T47D (cell line): ENCODE measurements at regions not wholly inside any gene's neighbourhood (a gene's known extent, or its start where the extent isn't known, plus 50 kb on each side); places are given as distances from the start of the nearest gene placed in this dataset.
A peak's percentile ranks its signal among the peaks of the same experiment; 100 is the strongest.
"Not testable (repeated sequence)": the region's sequence is repeated elsewhere in the genome, so short reads cannot be mapped to it uniquely, and the experiment has no call there.

Experiments
- DNase-seq, 2 experiments: peaks; one replicate each; pipeline versions ENCODE4 v3.0.0 to v3.0.0-alpha.2; 2011 to 2012; ENCODE audit warnings: low read depth in 1 of 2, low spot score in 1 of 2
- JUND ChIP-seq: IDR thresholded peaks from 2 replicates; pipeline ENCODE4 v1.6.1; 2012; ENCODE audit warnings: low read depth
- in situ Hi-C: cut with HindIII; loops from 2 replicates; pipeline ENCODE4 v1.10.0; 2016; ENCODE audit warnings: low sequenced_read_pairs, low pct_unique_long_range_greater_than_20kb

GRCh38 chr7:119903085-119903484 lies 369.9 kb upstream of the KCND2 start:
- in situ Hi-C loops, result no loop called here
- no peak for DNase-seq
- no peak for TF ChIP-seq JUND

GRCh38 chr7:119905495-119905894 lies 367.5 kb upstream of the KCND2 start:
- DNase-seq, result no peak
- in situ Hi-C loops, result no loop called here
- no peak for TF ChIP-seq JUND

DNA sequence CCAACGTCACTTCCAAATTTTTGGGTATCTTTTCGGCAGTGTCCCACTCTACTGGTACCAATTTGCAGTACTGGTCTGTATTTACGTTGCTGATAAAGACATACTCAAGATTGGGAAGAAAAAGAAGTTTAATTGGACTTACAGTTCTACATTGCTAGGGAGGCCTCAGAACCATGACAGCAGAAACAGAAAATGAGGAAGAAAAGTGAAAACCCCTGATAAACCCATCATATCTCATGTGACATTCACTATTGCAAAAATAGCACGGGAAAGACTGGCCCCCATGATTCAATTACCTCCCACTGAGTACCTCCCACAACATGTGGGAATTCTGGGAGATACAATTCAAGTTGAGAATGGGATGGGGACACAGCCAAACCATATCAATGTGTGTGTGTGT lies 364.0 kb upstream of the KCND2 start:
- in situ Hi-C loops, result no loop called here
- TF ChIP-seq JUND, result no peak
- DNase-seq, result no peak

DNA sequence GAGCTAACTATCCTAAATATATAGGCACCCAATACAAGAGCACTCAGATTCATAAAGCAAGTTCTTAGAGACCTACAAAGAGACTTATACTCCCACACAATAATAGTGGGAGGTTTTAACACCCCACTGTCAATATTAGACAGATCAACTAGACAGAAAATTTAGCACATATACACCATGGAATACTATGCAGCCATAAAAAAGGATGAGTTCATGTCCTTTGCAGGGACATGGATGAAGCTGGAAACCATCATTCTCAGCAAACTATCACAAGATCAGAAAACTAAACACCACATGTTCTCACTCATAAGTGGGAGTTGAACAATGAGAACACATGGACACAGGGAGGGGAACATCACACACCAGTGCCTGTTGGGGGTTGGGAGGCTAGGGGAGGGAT lies 358.9 kb upstream of the KCND2 start:
- in situ Hi-C loops, DNase-seq: not testable (repeated sequence)

DNA sequence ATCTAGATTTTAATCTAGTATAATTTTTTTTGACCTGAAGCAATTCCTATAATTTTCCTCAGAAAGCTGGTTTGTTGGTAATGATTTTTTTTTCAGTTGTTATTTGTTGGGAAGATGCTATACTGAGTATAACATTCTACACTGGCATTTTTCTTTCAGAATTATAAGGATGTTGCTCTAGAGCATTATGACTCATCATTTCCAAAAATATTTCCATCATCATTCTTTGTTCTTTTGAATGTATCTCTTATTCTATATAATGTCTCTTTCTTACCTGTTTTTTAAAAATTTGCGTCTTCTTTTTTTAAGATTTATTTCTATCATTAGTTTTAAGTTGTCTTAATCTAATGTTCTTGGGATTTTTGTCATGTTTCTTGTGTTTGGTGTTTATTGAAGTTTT lies 356.5 kb upstream of the KCND2 start:
- DNase-seq, result no peak
- TF ChIP-seq JUND, result no peak
- in situ Hi-C loops, result no loop called here

GRCh38 chr7:119918185-119918584 lies 354.8 kb upstream of the KCND2 start:
- no peak for TF ChIP-seq JUND
- DNase-seq, result no peak
- in situ Hi-C loops, result no loop called here

DNA sequence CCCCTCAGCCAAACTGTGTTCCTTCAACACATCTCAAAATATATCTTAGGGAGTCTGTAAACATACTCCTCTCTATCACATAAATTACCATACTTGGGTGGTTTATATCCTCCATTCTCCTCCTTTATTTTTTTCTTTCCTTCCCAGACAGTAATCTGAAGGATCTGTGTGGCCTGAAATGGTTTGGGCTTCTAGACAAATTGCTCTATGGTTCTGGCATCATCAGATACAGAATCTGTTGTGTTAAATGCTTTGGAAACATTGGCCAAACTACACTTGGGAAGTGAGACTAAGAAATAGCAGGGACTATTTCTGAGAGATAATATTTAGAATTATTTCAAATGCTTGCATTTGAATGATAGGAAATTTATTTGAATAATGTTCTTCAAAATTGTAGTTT lies 353.0 kb upstream of the KCND2 start:
- TF ChIP-seq JUND, result no peak
- in situ Hi-C loops, result no loop called here
- no peak for DNase-seq

GRCh38 chr7:119925581-119926289 lies 347.2 kb upstream of the KCND2 start:
- in situ Hi-C loops, result no loop called here
- DNase-seq, result no peak
- TF ChIP-seq JUND, result no peak

- TF ChIP-seq JUND, result no peak
- in situ Hi-C loops, result no loop called here
- DNase-seq, result no peak
Measured at GRCh38 chr7:119929891-119930290, 343.1 kb upstream of the KCND2 start.

DNA sequence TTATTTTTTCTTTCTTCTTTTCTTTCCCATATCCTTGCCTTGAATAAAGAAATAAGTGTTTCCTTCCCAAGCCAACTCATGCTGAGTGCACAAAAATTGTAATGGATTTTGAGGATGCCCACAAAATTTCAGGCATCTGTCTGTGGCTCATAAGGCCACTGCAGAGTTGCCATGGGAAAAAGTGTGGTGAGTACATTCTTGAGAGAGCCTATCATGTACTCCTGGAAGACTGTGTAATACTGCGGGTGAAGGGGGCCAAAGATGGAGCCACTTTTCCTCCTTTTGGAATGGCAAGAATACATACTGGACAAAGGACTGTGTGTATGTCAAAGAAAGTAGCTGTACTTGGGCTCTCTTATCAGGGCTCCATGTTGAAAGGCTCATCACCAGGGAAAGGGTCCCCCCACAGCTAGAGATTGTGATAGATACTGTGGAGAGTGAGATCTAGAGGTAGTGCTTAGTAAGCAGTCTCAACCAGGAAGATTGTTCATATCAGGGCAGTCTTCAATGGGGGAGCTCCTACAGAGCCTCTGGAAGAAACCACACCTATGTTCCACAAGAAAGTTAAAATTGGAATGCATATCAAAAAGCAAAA lies 341.6 kb upstream of the KCND2 start:
- in situ Hi-C loops, result no loop called here
- DNase-seq, result no peak
- TF ChIP-seq JUND, result no peak

DNA sequence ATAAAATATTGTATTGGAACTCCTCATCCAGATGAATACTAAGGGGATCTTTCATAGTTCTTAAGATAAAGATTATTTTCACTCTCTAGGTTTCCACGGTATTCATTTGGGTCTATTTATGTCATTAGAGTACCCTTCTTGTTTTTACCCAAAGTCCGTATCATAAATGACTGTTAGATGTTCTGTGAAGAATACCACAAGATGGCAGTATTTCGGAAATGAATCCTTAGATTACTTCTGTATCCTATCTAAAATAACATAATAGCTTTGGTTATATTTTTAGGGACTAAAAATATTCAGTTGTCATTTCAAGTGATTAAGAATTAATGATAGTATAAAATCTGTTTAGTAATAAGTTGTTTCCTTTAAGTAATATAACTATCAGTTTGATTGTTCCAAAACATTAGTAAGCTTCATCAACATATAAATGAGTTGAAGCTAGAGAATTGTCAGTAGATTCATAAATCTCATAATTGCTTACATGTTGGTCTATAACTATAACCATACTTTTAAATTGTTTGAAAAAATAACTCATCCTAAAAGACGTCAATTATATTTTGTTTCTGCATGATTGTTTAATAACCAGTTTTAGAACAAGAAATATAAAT lies 337.5 kb upstream of the KCND2 start:
- TF ChIP-seq JUND, result no peak
- DNase-seq, result peak in 1 of 2 experiments; percentile 41
- in situ Hi-C loops, result no loop called here

DNA sequence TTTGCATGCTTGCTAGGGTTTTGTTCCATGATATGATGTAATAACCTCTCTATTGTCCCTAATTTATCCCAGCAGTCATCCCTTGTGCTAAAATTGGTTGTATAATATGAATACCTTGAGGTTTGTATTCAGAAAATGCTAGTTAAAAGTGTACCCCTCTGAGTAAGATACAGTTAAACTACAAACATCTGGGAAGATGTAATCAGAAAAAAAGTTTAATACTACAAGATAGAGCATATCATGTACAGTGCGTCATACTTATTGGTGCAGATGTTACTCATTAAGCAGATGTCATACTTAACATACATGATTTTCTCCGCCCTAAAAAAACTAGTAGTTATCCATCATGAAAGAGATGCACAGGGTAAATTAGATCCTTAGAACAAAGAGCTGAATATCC lies 336.1 kb upstream of the KCND2 start:
- in situ Hi-C loops, result no loop called here

DNA sequence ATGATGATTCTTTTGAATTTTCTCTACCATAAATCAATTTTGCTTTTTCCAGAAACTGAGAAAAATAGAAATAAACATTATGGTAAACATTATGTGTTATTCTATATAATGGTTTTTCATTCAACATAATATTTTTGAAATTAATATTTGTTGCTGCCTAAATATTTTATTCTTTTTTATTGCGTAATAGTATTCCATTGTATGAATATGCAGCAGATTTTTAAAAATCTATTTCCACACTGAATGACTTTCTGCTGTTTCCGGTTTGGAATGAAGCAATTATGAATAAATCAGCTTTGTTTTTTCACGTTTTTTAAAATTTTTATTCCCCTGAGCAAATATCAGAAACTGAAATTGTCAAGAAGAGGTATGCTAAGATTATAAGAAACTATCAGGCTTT lies 335.2 kb upstream of the KCND2 start:
- no peak for DNase-seq
- TF ChIP-seq JUND, result no peak
- in situ Hi-C loops, result no loop called here

More for the DNA sequence above, 336.1 kb upstream of the KCND2 start:
- TF ChIP-seq JUND, result no peak
- DNase-seq, result no peak
